ENCODE measurements at regions not wholly inside any gene's neighbourhood (a gene's known extent, or its start where the extent isn't known, plus 50 kb on each side); places are given as distances from the start of the nearest gene placed in this dataset.

DNA sequence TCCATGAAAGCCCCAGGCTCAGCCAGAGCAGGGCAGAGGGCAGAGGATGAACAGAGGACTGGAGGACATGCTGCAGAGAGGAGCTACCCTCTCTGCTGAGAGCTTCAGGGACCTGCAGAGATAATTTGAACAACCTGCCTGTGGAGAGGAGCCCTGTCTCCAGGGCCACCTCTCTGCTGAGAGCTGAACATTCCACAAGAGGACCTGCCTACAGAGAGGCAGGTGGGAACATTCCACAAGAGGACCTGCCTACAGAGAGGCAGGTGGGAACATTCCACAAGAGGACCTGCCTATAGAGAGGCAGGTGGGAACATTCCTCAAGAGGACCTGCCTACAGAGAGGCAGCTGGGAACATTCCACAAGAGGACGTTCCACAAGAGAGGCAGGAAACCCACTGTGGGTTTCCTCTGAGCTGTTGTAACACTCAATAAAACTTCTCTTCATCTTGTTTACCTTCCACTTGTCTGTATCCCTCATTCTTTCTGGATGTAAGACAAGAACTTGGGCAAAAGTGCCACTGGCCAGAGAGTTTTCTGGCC, 551.9 kb upstream of the CA10 start:
- no peak for DNase-seq (ENCODE audit: low read depth in 2 of 2)

DNA sequence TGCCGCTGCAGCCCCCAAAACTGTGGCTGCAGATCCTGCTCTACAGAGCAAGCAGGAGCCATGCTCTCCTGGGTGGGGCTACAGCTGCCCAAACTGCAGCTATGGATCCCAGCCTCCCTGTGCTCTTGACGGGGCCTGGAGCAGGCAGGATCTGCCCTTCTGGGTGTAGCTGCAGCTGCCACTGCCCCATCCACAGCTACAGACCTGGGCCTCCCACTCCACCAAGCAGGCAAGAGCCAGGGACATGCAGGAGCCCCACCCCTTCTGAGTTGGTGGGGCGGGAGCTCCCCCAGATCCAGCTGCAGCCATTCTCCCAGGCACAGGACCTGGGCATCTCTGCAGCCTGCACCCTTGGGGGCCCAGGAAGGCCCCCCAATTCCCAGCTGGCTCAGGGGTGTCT, 551.2 kb upstream of the CA10 start:
- DNase-seq (ENCODE audit: low read depth in 2 of 2) = no peak
- no peak overlapping the region for H3K4me3 ChIP-seq (replicated peaks in 1 of 2; ENCODE audit: low read depth in 2 of 2, low read length in 2 of 2)
- TF ChIP-seq, protein P1, sequence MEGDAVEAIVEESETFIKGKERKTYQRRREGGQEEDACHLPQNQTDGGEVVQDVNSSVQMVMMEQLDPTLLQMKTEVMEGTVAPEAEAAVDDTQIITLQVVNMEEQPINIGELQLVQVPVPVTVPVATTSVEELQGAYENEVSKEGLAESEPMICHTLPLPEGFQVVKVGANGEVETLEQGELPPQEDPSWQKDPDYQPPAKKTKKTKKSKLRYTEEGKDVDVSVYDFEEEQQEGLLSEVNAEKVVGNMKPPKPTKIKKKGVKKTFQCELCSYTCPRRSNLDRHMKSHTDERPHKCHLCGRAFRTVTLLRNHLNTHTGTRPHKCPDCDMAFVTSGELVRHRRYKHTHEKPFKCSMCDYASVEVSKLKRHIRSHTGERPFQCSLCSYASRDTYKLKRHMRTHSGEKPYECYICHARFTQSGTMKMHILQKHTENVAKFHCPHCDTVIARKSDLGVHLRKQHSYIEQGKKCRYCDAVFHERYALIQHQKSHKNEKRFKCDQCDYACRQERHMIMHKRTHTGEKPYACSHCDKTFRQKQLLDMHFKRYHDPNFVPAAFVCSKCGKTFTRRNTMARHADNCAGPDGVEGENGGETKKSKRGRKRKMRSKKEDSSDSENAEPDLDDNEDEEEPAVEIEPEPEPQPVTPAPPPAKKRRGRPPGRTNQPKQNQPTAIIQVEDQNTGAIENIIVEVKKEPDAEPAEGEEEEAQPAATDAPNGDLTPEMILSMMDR (IDR thresholded peaks at IDR 0.05; ENCODE audit: low read depth, low read length) = no peak

More for the DNA sequence above, 551.9 kb upstream of the CA10 start:
- H3K4me3 ChIP-seq (replicated peaks in 1 of 2; ENCODE audit: low read depth in 2 of 2, low read length in 2 of 2) = no peak overlapping the region
- TF ChIP-seq, protein P1 (IDR thresholded peaks at IDR 0.05; ENCODE audit: low read depth, low read length) = no peak

DNA sequence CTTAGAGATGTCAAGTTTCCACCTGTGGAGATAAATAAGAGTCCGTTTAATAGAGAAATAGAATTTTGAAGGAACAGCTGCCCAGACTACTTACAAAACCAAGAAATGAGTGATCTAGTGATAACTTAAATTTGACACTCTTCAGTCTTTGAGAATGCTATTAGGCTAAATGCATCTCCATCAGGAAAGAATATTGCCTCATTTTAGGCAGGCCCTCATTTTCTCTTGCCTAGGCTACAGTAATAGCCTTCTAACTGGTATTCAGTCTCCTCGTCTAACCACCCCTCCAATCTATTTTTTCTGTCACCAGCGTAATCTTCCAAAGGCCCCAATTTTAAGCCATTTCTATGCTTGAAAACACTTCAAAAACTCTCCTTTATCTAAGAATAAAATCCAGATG, 537.8 kb upstream of the CA10 start:
- TF ChIP-seq, protein P1 (IDR thresholded peaks at IDR 0.05; ENCODE audit: low read depth, low read length) = no peak

DNA sequence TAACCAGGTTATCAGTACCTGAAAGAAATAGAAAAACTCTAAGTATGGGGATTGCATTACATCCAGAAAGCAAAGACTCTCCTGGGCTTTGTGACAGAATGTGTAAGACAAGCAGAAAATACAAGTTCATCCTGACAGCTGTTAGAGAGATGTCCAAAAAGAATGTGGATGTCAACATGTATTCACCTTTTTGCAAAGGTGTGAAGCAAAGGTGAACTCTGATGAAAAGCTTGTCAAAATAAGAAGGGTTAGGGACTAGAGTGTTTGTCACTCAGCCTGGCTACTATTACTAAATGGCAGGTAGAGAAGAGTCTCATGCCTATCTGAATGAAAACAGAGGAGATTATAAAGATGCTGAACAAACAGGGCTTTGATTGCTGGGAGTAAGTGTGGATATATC, 527.6 kb upstream of the CA10 start:
- H3K4me3 ChIP-seq (replicated peaks in 1 of 2; ENCODE audit: low read depth in 2 of 2, low read length in 2 of 2) = no peak overlapping the region
- DNase-seq (ENCODE audit: low read depth in 2 of 2) = no peak
- TF ChIP-seq, protein P1 (IDR thresholded peaks at IDR 0.05; ENCODE audit: low read depth, low read length) = no peak

More for the DNA sequence above, 537.8 kb upstream of the CA10 start:
- no peak for DNase-seq (ENCODE audit: low read depth in 2 of 2)
- H3K4me3 ChIP-seq (replicated peaks in 1 of 2; ENCODE audit: low read depth in 2 of 2, low read length in 2 of 2) = no peak overlapping the region

DNA sequence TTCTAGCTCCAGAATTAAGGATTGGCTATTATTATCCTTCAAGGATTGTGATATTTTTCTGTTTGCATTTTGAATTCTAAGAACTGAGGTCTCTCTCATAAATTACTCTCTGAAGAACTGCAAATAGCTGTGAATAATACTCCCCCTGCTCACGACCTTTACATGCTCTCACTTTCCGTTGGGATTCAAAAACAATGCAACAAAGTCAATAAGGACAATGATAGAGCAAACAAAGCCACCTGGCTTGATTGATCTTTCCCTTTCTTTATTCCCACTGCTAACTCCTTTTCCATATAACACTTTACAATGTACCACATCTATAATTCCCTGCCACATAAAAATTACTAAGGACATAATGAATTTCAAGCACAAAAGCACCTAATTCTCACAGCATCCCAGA, 523.0 kb upstream of the CA10 start:
- TF ChIP-seq, protein P1 (IDR thresholded peaks at IDR 0.05; ENCODE audit: low read depth, low read length) = no peak

DNA sequence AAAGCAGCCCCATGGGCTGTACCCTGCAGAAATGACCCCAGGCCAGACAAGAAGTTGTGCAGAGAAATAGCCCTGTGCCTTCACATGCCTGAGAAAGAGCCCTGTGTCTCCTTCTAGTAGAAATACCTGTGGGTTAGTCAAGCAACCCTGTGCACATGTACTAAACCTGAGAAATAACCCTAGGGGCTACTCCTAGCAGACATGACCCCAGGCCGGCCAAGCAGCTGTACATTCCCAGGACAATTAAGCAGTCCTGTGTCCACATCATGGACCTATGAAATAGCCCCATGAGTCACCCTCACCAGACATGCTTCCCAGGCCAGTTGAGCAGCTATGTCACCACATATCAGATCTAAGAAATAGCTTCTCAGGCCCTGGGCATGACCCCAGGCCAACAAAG, 519.7 kb upstream of the CA10 start:
- TF ChIP-seq, protein P1 (IDR thresholded peaks at IDR 0.05; ENCODE audit: low read depth, low read length) = no peak

More for the DNA sequence above, 523.0 kb upstream of the CA10 start:
- no peak overlapping the region for H3K4me3 ChIP-seq (replicated peaks in 1 of 2; ENCODE audit: low read depth in 2 of 2, low read length in 2 of 2)
- no peak for DNase-seq (ENCODE audit: low read depth in 2 of 2)

DNA sequence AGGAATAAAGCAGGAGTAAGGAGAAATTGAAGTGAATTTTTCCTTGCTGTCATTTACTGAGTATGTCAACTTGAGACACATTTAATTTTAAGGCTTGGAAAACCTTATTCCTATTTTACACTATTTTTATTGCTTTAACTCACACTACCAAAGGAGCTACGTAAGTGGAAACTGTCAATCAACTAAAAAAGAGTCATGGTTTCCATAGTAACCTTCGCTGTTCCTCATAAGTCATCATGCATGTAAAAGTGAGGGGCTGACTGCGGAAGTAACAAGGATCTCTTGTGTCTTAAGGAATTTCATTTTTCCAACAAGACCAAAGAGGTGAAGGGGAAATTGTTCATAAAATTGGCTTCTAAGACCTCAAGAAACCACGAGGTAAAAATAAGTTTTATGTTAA, 516.2 kb upstream of the CA10 start:
- no peak overlapping the region for H3K4me3 ChIP-seq (replicated peaks in 1 of 2; ENCODE audit: low read depth in 2 of 2, low read length in 2 of 2)
- TF ChIP-seq, protein P1 (IDR thresholded peaks at IDR 0.05; ENCODE audit: low read depth, low read length) = no peak
- no peak for DNase-seq (ENCODE audit: low read depth in 2 of 2)

More for the DNA sequence above, 519.7 kb upstream of the CA10 start:
- H3K4me3 ChIP-seq (replicated peaks in 1 of 2; ENCODE audit: low read depth in 2 of 2, low read length in 2 of 2) = no peak overlapping the region
- no peak for DNase-seq (ENCODE audit: low read depth in 2 of 2)

Measured in cardiac fibroblast (primary cell).